ENCODE measurements at regions not wholly inside any gene's neighbourhood (a gene's known extent, or its start where the extent isn't known, plus 50 kb on each side); places are given as distances from the start of the nearest gene placed in this dataset.

DNA sequence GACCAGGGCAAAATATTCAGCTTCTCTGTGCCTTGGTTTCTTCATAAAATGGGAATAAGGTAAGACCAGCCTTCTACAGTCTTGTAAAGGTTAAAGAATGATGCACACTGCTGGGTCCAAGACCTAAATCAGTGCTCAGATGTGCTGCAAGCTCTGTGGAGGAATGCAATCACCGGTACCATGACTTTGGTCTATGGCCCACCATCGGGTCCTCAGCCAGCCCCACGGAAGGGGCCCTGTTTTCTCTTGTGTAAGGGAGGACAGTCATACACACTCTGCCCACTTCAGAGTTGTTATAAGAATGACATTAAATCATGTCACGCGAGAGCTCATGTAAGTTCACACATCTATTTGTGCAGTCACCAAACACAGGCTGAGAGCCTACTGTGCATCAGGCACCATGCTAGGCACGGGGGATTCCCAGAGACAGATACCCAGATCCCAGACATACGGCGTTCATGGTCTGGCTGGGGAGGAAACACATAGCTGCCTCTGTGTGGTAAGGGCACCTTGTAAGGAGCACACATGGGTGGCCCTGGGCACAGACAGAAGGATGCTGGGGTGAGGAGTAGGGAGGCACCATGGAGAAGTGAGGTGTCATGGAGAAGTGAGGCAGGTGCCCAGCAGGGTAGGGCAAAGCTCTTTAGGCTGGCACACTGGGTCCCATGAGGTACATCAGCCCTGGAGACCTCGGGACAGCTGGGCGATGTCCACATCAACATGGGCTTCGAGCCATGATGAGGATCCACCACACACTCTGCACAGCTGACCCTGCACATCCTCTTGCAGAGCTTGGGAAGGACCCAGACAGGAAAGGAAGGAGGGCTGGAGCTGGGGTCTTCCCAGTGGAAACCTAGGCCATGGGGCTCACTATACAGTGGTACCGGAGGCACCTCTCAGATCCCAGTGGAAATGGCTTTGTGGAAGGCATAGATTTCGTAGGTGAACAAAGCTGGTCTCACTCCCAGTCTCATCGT, 190.4 kb upstream of the DIO3 start:
- Histone ChIP-seq H3K36me3 (ENCODE audit: low read depth) (no peaks in the 10 kb centered on the region), H3K4me2 (ENCODE audit: unreplicated experiment) (no peak overlapping the region), H3F3A (ENCODE audit: insufficient read depth) (no peaks in the 10 kb centered on the region), H3K27ac (no peak overlapping the region), H3K79me2 (ENCODE audit: insufficient read depth) (no peaks in the 10 kb centered on the region), H4K20me1 (ENCODE audit: insufficient read depth) (no peaks in the 10 kb centered on the region), H3K9me2 (ENCODE audit: insufficient read depth) (no peaks in the 10 kb centered on the region), H3K27me3 (replicated peaks; ENCODE audit: insufficient read depth) (peaks cover 10% of the 10 kb centered on the region; the same call in 1 of the 2 replicates), H3K4me1 (ENCODE audit: insufficient read depth) (no peaks in the 10 kb centered on the region), H3K9ac (no peak overlapping the region), H2AFZ (no peak overlapping the region), H3K4me3 (no peak overlapping the region), H3K9me3 (ENCODE audit: low read depth) (no peaks in the 10 kb centered on the region)
- WGBS, 2 experiments (ENCODE audit: low coverage in 1 of 2, low lambda C conversion rate in 2 of 2, missing lambda C conversion rate in 2 of 2): 61 to 65% methylated on average over 11 to 14 of the region's 14 CpGs
- TF ChIP-seq EZH2 (IDR thresholded peaks at IDR 0.05; ENCODE audit: insufficient read depth, poor library complexity, severe bottlenecking) (no peak), EZH2phosphoT487 (IDR thresholded peaks at IDR 0.05; ENCODE audit: insufficient read depth, low read depth) (no peak)
- in situ Hi-C loops (cut with MboI): no loop called here
- no peak for DNase-seq

DNA sequence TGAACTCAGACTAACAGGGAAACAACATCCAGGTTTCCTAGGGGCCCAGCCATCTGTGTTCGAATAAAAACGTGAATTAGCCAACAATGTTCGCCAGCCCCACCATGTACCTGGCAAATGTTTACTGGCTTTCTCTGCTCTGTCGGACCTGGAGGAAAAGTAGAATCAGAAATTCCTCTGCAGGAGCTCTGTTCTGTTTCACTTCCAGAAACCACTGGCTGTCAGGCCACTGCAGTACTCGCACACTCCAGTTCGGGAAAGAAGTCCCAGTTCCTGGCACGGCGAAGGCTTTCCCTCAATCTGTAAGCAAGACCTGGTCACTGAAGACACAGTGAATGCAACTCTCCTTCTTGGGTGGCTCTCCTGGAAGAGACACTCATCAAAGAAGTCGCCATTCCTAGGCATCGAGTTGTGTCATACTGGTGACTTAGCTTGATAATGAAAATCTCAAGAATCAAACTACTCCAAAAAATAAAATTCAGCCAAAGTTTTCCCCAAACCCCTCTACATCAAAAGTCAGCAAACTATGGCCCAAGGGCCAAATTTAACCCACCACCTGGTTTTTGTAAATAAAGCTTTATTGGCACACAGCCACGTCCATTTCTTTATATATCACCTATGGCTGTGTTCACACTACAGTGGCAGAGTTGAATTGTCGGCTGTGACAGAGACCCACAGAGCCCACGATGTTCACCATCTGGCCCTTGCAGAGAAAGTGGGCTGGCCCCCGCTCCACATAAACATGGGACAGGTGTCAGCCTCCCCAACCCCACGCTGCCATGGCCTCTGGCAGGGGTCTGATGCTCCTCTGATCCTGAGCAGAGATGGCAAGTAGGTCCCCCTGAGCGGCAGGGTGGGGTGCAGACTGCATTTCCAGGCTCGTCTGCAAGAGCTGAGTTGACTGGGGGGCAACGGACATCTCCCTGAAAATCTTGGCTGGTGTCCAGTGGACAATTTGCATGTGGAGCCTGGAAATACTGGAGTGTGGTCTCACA, 189.2 kb upstream of the DIO3 start:
- Histone ChIP-seq H3K4me3 (no peak overlapping the region), H3K4me2 (ENCODE audit: unreplicated experiment) (no peak overlapping the region), H4K20me1 (ENCODE audit: insufficient read depth) (no peaks in the 10 kb centered on the region), H3K9ac (no peak overlapping the region), H3K79me2 (ENCODE audit: insufficient read depth) (no peaks in the 10 kb centered on the region), H2AFZ (no peak overlapping the region), H3K27ac (no peak overlapping the region), H3K9me2 (ENCODE audit: insufficient read depth) (no peaks in the 10 kb centered on the region), H3K9me3 (ENCODE audit: low read depth) (no peaks in the 10 kb centered on the region), H3K4me1 (ENCODE audit: insufficient read depth) (no peaks in the 10 kb centered on the region), H3K27me3 (replicated peaks; ENCODE audit: insufficient read depth) (peaks cover 16% of the 10 kb centered on the region; the same call in 1 of the 2 replicates), H3K36me3 (ENCODE audit: low read depth) (no peaks in the 10 kb centered on the region), H3F3A (ENCODE audit: insufficient read depth) (no peaks in the 10 kb centered on the region)
- WGBS, 2 experiments (ENCODE audit: low coverage in 1 of 2, low lambda C conversion rate in 2 of 2, missing lambda C conversion rate in 2 of 2): 50 to 52% methylated on average over 18 of the region's 18 CpGs
- TF ChIP-seq EZH2 (IDR thresholded peaks at IDR 0.05; ENCODE audit: insufficient read depth, poor library complexity, severe bottlenecking): no peak
- no peak for TF ChIP-seq EZH2phosphoT487 (IDR thresholded peaks at IDR 0.05; ENCODE audit: insufficient read depth, low read depth)
- in situ Hi-C loops (cut with MboI): no loop called here
- no peak for DNase-seq

DNA sequence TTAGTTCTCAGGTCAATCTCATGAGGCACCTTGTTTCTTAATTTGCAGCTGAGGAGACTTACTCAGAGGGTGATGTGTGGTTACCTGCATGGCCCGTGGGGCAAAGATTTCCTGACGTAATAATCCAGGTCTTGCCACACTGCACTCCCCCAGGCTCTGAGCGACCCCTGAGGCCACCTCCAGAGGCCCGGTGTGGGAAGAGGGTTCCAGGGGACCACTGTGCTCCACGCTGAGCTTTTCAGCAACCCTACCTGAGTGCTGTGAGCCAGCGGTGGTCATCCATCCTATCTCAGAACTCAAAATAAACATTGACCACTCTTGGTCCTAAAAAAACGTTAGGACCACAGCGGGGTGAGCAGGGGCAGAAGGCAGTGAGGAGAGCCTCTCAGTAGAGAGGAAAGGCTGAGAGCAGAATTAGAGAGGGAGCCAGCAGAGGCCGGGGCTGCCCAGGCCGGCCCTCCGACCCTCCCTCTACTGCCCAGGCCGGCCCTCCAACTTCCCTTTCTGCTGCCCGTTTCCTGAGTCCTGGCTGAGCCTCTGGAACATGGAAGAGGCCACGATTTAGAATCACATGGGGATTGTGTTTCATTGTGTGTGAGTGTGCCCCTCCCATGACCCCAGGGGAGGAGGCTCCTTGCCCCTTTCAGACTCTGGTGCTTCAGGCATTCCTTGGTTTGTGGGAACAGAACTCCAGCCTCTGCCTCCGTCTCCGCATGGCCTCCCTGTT, 188.2 kb upstream of the DIO3 start:
- Histone ChIP-seq H3K27ac (no peak overlapping the region), H3K27me3 (replicated peaks; ENCODE audit: insufficient read depth) (peaks cover 16% of the 10 kb centered on the region; the same call in 1 of the 2 replicates), H3K9me3 (ENCODE audit: low read depth) (no peaks in the 10 kb centered on the region), H3K4me3 (no peak overlapping the region), H3K9ac (no peak overlapping the region), H3K4me1 (ENCODE audit: insufficient read depth) (no peaks in the 10 kb centered on the region), H3F3A (ENCODE audit: insufficient read depth) (no peaks in the 10 kb centered on the region), H2AFZ (no peak overlapping the region), H3K9me2 (ENCODE audit: insufficient read depth) (no peaks in the 10 kb centered on the region), H4K20me1 (ENCODE audit: insufficient read depth) (no peaks in the 10 kb centered on the region), H3K4me2 (ENCODE audit: unreplicated experiment) (no peak overlapping the region), H3K79me2 (ENCODE audit: insufficient read depth) (no peaks in the 10 kb centered on the region), H3K36me3 (ENCODE audit: low read depth) (no peaks in the 10 kb centered on the region)
- WGBS, 2 experiments (ENCODE audit: low coverage in 1 of 2, low lambda C conversion rate in 2 of 2, missing lambda C conversion rate in 2 of 2): 68 to 69% methylated on average over 16 of the region's 16 CpGs
- DNase-seq: no peak
- no peak for TF ChIP-seq EZH2 (IDR thresholded peaks at IDR 0.05; ENCODE audit: insufficient read depth, poor library complexity, severe bottlenecking)
- no peak for TF ChIP-seq EZH2phosphoT487 (IDR thresholded peaks at IDR 0.05; ENCODE audit: insufficient read depth, low read depth)
- in situ Hi-C loops (cut with MboI): no loop called here
